OCI-LY3 (cell line): ENCODE measurements at regions not wholly inside any gene's neighbourhood (a gene's known extent, or its start where the extent isn't known, plus 50 kb on each side); places are given as distances from the start of the nearest gene placed in this dataset.

Source experiments
- EZH2phosphoT487 ChIP-seq: fragments of 200-600 bp; shearing (Covaris generic); IDR thresholded peaks from 2 replicates; pipeline ENCODE4 v1.6.1; 2018; ENCODE audit warnings: antibody characterized with exemption, mixed run types, low read depth
- TF ChIP-seq, protein P1 (sequence below): fragments of 200-600, 300-600 bp; sonication (generic); IDR thresholded peaks from 2 replicates; pipeline ENCODE4 v1.5.1; 2014; ENCODE audit warnings: antibody characterized with exemption, low read length, low read depth

- TF ChIP-seq, protein P1, sequence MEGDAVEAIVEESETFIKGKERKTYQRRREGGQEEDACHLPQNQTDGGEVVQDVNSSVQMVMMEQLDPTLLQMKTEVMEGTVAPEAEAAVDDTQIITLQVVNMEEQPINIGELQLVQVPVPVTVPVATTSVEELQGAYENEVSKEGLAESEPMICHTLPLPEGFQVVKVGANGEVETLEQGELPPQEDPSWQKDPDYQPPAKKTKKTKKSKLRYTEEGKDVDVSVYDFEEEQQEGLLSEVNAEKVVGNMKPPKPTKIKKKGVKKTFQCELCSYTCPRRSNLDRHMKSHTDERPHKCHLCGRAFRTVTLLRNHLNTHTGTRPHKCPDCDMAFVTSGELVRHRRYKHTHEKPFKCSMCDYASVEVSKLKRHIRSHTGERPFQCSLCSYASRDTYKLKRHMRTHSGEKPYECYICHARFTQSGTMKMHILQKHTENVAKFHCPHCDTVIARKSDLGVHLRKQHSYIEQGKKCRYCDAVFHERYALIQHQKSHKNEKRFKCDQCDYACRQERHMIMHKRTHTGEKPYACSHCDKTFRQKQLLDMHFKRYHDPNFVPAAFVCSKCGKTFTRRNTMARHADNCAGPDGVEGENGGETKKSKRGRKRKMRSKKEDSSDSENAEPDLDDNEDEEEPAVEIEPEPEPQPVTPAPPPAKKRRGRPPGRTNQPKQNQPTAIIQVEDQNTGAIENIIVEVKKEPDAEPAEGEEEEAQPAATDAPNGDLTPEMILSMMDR = no peak
- no peak for TF ChIP-seq EZH2phosphoT487
Measured at GRCh38 chr10:30705625-30706149, 76.1 kb upstream of the LYZL2 start.
